C4-2B (cell line): ENCODE measurements at regions not wholly inside any gene's neighbourhood (a gene's known extent, or its start where the extent isn't known, plus 50 kb on each side); places are given as distances from the start of the nearest gene placed in this dataset.

Source experiments
- ZFX ChIP-seq: fragments of 450-650 bp; IDR thresholded peaks from 2 replicates; pipeline ENCODE4 v1.6.1; 2017
- TF ChIP-seq, protein P1 (sequence below): fragments of 450-650 bp; conservative IDR thresholded peaks from 2 replicates; pipeline ENCODE4 v1.5.1; 2017; ENCODE audit warnings: mild to moderate bottlenecking

DNA sequence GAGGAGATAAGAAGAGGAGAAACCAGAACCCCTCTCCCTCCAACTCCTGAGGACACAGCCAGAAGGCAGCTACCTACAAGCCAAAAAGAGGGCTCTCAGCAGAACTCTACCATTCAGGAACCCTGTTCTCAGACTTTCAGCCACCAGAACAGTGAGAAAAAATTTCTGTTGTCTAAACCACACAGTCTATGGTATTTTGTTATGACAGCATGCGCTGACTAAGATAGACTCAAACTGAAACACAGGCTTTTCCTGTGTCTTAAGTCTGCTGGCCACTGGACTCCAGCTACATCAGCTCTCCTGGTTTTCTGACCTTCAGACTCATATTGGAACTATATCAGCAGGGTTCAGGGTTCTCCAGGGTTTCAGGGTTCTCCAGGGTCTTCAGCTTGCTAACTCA lies 126.5 kb upstream of the TNFSF4 start:
- TF ChIP-seq, protein P1, sequence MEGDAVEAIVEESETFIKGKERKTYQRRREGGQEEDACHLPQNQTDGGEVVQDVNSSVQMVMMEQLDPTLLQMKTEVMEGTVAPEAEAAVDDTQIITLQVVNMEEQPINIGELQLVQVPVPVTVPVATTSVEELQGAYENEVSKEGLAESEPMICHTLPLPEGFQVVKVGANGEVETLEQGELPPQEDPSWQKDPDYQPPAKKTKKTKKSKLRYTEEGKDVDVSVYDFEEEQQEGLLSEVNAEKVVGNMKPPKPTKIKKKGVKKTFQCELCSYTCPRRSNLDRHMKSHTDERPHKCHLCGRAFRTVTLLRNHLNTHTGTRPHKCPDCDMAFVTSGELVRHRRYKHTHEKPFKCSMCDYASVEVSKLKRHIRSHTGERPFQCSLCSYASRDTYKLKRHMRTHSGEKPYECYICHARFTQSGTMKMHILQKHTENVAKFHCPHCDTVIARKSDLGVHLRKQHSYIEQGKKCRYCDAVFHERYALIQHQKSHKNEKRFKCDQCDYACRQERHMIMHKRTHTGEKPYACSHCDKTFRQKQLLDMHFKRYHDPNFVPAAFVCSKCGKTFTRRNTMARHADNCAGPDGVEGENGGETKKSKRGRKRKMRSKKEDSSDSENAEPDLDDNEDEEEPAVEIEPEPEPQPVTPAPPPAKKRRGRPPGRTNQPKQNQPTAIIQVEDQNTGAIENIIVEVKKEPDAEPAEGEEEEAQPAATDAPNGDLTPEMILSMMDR = no peak
- no peak for TF ChIP-seq ZFX
